ENCODE measurements at regions not wholly inside any gene's neighbourhood (a gene's known extent, or its start where the extent isn't known, plus 50 kb on each side); places are given as distances from the start of the nearest gene placed in this dataset.

DNA sequence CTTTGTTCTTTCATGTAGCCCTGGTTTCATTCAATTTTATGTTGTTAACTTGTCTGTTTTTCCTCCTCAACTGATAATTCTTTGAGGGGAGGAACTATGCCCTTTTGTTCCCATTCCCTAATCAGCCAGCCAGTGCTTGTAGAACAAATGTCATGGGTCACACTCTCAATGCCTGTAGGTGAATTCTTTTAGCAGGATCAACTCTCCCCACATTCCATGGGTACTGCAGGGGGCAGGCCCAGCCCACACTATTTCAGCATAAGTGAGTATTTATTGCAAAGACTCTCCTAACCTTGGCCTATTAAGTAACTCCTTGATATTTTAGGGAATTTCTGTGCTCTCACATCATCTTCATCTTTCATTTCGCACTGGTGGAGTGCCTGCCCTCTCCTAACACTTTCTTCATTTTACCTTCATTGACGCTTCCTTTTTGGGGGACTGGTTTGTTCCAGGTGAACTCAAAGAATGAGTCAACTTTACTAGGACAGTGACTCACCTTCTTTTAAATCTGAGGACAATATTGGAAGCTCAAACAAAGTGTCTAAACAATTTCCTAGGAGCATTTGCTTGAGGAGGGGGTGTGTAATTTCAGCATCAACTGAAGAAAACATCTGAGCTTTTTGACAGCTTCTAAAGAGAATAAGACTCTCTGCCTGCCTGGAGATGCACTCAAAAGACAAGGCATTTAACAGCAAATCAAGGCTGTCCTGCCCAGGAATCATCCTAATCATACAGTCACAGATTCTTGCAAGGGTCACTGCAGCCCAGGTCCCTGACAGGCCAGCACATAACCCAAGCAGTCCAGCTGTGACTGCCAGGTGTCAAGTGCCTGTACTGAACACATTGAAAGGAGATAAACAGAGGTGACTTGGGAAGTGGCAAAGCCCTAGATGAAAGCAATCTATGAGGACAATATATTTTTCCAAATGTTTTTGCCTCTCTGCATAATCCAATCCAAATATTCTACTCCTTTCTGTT is 208.8 kb upstream of the ADRA1D start:
- peak overlapping the region; percentile 9 for H3K27ac ChIP-seq (replicated peaks)
- TF ChIP-seq, protein P1, sequence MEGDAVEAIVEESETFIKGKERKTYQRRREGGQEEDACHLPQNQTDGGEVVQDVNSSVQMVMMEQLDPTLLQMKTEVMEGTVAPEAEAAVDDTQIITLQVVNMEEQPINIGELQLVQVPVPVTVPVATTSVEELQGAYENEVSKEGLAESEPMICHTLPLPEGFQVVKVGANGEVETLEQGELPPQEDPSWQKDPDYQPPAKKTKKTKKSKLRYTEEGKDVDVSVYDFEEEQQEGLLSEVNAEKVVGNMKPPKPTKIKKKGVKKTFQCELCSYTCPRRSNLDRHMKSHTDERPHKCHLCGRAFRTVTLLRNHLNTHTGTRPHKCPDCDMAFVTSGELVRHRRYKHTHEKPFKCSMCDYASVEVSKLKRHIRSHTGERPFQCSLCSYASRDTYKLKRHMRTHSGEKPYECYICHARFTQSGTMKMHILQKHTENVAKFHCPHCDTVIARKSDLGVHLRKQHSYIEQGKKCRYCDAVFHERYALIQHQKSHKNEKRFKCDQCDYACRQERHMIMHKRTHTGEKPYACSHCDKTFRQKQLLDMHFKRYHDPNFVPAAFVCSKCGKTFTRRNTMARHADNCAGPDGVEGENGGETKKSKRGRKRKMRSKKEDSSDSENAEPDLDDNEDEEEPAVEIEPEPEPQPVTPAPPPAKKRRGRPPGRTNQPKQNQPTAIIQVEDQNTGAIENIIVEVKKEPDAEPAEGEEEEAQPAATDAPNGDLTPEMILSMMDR (IDR thresholded peaks at IDR 0.05; ENCODE audit: borderline replicate concordance): no peak
- no peak overlapping the region for H3K4me3 ChIP-seq
- no peaks in the 10 kb centered on the region for H3K36me3 ChIP-seq
- no peaks in the 10 kb centered on the region for H3K27me3 ChIP-seq (ENCODE audit: low read depth)
- peaks cover 3% of the 10 kb centered on the region for H3K4me1 ChIP-seq
- intact Hi-C loops (cut with micrococcal nuclease): no loop called here
- H3K9me3 ChIP-seq (replicated peaks): peaks cover 7% of the 10 kb centered on the region
- peak; percentile 23 for DNase-seq

DNA sequence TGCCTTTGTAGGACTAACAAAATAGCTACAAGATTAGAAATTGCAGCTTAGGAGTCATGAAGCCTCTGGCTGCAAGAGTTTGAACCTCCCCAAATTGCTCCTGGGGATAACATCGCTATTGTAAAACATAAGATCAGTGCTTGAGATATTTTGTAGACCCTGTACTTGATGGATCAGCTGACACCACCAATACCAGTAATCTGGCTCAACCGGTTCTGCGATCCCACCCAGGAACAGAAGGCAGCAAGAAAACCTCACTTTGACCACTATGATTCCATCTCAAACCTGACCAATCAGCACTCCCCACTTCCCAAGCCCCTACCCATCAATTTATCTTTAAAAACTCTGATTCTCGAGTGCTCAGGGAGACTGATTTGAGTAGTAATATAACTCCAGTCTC is 206.9 kb upstream of the ADRA1D start:
- Histone ChIP-seq H3K27me3 (ENCODE audit: low read depth) (no peaks in the 10 kb centered on the region), H3K4me1 (peaks cover 3% of the 10 kb centered on the region), H3K4me3 (no peak overlapping the region), H3K27ac (replicated peaks) (no peak overlapping the region), H3K9me3 (replicated peaks) (peaks cover 7% of the 10 kb centered on the region), H3K36me3 (no peaks in the 10 kb centered on the region)
- no peak for DNase-seq
- intact Hi-C loops (cut with micrococcal nuclease): no loop called here
- TF ChIP-seq, protein P1 (IDR thresholded peaks at IDR 0.05; ENCODE audit: borderline replicate concordance): no peak

DNA sequence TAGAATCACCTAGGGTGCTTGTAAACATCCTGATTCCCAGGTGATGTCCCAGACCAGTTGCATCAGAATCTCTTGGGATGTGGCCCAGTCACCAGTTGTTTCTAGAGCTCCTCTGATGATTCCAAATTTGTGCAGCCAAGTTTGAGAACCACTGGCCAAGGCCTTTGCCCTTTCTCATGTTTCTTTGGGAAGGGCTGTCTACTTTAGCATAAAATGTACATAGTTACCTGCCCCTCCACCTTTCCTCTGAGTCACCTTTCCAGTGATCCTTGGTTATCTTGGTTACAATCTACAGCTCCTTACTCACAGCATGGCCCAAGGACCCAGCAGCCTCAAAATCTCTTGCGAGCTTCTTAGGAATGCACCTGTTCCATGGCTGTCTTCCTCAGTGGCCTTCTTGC is 206.2 kb upstream of the ADRA1D start:
- H3K27me3 ChIP-seq (ENCODE audit: low read depth): no peaks in the 10 kb centered on the region
- H3K36me3 ChIP-seq: no peaks in the 10 kb centered on the region
- H3K9me3 ChIP-seq (replicated peaks): peaks cover 7% of the 10 kb centered on the region
- H3K4me3 ChIP-seq: no peak overlapping the region
- no peak for DNase-seq
- intact Hi-C loops (cut with micrococcal nuclease): no loop called here
- TF ChIP-seq, protein P1 (IDR thresholded peaks at IDR 0.05; ENCODE audit: borderline replicate concordance): no peak
- H3K4me1 ChIP-seq: peaks cover 7% of the 10 kb centered on the region
- H3K27ac ChIP-seq (replicated peaks): no peak overlapping the region

DNA sequence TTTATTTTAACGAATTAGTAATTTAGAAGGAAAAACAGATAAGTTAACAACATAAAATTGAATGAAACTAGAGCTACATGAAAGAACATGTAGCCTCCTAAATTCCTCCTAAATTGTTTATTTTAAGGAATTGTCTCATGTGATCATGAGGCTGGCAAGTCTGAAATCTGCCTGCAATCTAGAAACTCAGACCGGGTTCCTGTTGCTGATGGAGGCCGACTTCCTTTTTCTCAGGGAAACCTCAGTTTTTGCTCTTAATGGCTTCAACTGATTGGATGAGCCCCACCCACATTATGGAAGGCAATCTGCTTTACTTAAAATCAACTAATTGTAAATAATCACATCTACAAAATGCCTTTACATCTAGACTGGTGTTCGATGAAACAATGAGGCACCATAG is 205.0 kb upstream of the ADRA1D start:
- H3K9me3 ChIP-seq (replicated peaks): peaks cover 5% of the 10 kb centered on the region
- TF ChIP-seq, protein P1 (IDR thresholded peaks at IDR 0.05; ENCODE audit: borderline replicate concordance): no peak
- no peak for DNase-seq
- no peaks in the 10 kb centered on the region for H3K36me3 ChIP-seq
- peaks cover 14% of the 10 kb centered on the region for H3K4me1 ChIP-seq
- intact Hi-C loops (cut with micrococcal nuclease): no loop called here
- H3K27me3 ChIP-seq (ENCODE audit: low read depth): no peaks in the 10 kb centered on the region
- no peak overlapping the region for H3K4me3 ChIP-seq
- no peak overlapping the region for H3K27ac ChIP-seq (replicated peaks)

DNA sequence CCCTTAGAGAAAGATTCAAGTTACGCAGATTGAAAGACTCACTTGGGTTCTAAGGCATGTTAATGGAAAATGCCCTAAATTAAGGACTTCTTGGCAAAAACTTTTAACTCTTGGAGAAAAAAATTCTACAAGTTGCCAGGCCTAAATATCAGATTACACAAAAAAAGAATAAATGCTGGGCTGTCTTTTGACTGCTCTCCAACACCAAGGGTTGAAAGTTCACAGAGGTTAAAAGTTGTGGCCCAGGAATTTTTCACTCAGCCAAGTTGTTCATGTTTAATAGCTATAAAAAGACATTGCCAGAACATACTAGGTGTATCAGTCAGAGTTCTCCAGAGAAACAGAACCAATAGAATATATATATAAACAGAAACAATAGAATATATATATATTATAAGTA is 204.3 kb upstream of the ADRA1D start:
- no peaks in the 10 kb centered on the region for H3K27me3 ChIP-seq (ENCODE audit: low read depth)

More for the DNA sequence above, 204.3 kb upstream of the ADRA1D start:
- no peak overlapping the region for H3K27ac ChIP-seq (replicated peaks)
- DNase-seq: no peak
- H3K4me1 ChIP-seq: peaks cover 14% of the 10 kb centered on the region
- intact Hi-C loops (cut with micrococcal nuclease): no loop called here
- no peak overlapping the region for H3K4me3 ChIP-seq
- no peaks in the 10 kb centered on the region for H3K9me3 ChIP-seq (replicated peaks)
- no peaks in the 10 kb centered on the region for H3K36me3 ChIP-seq
- TF ChIP-seq, protein P1 (IDR thresholded peaks at IDR 0.05; ENCODE audit: borderline replicate concordance): no peak
